ENCODE measurements at regions not wholly inside any gene's neighbourhood (a gene's known extent, or its start where the extent isn't known, plus 50 kb on each side); places are given as distances from the start of the nearest gene placed in this dataset.

- TF ChIP-seq POLR2AphosphoS5 (IDR thresholded peaks at IDR 0.05; ENCODE audit: low read depth, low read length) (no peak), SIN3A (IDR thresholded peaks at IDR 0.05; ENCODE audit: borderline replicate concordance, insufficient read depth, low read length) (no peak), FOXP2 (optimal IDR thresholded peaks at IDR 0.05; ENCODE audit: borderline replicate concordance, extremely low read depth, extremely low read length, insufficient read depth) (no peak), TAF1 (IDR thresholded peaks at IDR 0.05; ENCODE audit: borderline replicate concordance, insufficient read depth, low read length) (no peak)
- TF ChIP-seq, protein P1, sequence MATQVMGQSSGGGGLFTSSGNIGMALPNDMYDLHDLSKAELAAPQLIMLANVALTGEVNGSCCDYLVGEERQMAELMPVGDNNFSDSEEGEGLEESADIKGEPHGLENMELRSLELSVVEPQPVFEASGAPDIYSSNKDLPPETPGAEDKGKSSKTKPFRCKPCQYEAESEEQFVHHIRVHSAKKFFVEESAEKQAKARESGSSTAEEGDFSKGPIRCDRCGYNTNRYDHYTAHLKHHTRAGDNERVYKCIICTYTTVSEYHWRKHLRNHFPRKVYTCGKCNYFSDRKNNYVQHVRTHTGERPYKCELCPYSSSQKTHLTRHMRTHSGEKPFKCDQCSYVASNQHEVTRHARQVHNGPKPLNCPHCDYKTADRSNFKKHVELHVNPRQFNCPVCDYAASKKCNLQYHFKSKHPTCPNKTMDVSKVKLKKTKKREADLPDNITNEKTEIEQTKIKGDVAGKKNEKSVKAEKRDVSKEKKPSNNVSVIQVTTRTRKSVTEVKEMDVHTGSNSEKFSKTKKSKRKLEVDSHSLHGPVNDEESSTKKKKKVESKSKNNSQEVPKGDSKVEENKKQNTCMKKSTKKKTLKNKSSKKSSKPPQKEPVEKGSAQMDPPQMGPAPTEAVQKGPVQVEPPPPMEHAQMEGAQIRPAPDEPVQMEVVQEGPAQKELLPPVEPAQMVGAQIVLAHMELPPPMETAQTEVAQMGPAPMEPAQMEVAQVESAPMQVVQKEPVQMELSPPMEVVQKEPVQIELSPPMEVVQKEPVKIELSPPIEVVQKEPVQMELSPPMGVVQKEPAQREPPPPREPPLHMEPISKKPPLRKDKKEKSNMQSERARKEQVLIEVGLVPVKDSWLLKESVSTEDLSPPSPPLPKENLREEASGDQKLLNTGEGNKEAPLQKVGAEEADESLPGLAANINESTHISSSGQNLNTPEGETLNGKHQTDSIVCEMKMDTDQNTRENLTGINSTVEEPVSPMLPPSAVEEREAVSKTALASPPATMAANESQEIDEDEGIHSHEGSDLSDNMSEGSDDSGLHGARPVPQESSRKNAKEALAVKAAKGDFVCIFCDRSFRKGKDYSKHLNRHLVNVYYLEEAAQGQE (IDR thresholded peaks at IDR 0.05; ENCODE audit: insufficient read depth in 1 of 2, low read depth in 2 of 2, low read length in 2 of 2) = no peak
Observed at GRCh38 chr4:138826322-138826721, 189.3 kb upstream of the NOCT start.

All from PFSK-1 (cell line).